HCT116 (cell line): ENCODE measurements at regions not wholly inside any gene's neighbourhood (a gene's known extent, or its start where the extent isn't known, plus 50 kb on each side); places are given as distances from the start of the nearest gene placed in this dataset.

Experiments
- ATAC-seq: fragments of 200-7000 bp; cut with Tn5 transposase; 2 replicates; pipeline ENCODE4 v1.9.1; 2020; ENCODE audit warnings: mild to moderate bottlenecking, moderate library complexity
- BruUV-seq: library from RNA; stranded (reverse); fragments of 400-500 nt; replicated peaks from 2 replicates; lab custom pipeline; 2021; lab: Mats Ljungman, UMichigan
- CTCF ChIA-PET: fragments of 300-600 bp; sonication (Branson Sonifier 250); formaldehyde crosslinking; loops from one replicate; lab custom pipeline; 2021; ENCODE audit warnings: antibody characterized with exemption; lab: Charles Lee
- POLR2A ChIA-PET: fragments of 300-600, 350-600 bp; sonication (Branson Sonifier 250); formaldehyde crosslinking; loops from one replicate; lab custom pipeline; 2021; ENCODE audit warnings: antibody characterized with exemption; lab: Charles Lee
- RAD21 ChIA-PET, 2 experiments: fragments of 300-600 bp; sonication (Branson Sonifier 250); formaldehyde crosslinking; loops; one replicate each; lab custom pipeline; 2023; ENCODE audit warnings: low total read pairs in 2 of 2; ENCODE audit not compliant: uncharacterized antibody in 2 of 2, unreplicated experiment in 2 of 2, low non-redundant PET in 1 of 2; lab: Charles Lee
- DNase-seq: peaks from one replicate; pipeline ENCODE4 v3.0.0-alpha.2; 2010; ENCODE audit warnings: low read depth, low spot score
- H2AFZ ChIP-seq: fragments of 200-600 bp; shearing (Covaris generic), sonication (generic); 2 replicates; pipeline ENCODE4 v1.6.1; 2017; ENCODE audit warnings: low read depth, mixed run types, mixed read lengths, antibody characterized with exemption, low read length; ENCODE audit not compliant: poor library complexity, severe bottlenecking
- H3K27ac ChIP-seq: 2 replicates; pipeline ENCODE4 v1.5.1; 2012; ENCODE audit warnings: low read depth, low read length
- H3K27me3 ChIP-seq: fragments of 200-600 bp; sonication (generic); 2 replicates; pipeline ENCODE4 v1.6.1; 2016; ENCODE audit warnings: mixed run types, low read length, mixed read lengths; ENCODE audit not compliant: insufficient read depth
- H3K36me3 ChIP-seq, 2 experiments: fragments of 200-500 bp in 1 of 2; fragments of 200-600 bp in 1 of 2; sonication (Bioruptor generic) in 1 of 2; sonication (generic) in 1 of 2; 2 replicates each; pipeline versions ENCODE4 v1.5.1 to v1.6.1; 2014 to 2016; ENCODE audit warnings: low read length in 2 of 2, inconsistent platforms in 1 of 2, mixed read lengths in 1 of 2, mixed run types in 1 of 2; ENCODE audit not compliant: insufficient read depth in 2 of 2, control insufficient read depth in 1 of 2
- H3K4me1 ChIP-seq, 2 experiments: fragments of 200-600 bp in 1 of 2; sonication (generic) in 1 of 2; 2 replicates each; pipeline versions ENCODE4 v1.5.1 to v1.6.1; 2012 to 2017; ENCODE audit warnings: low read length in 2 of 2, inconsistent platforms in 1 of 2, mild to moderate bottlenecking in 1 of 2, mixed read lengths in 1 of 2, mixed run types in 1 of 2, moderate library complexity in 1 of 2; ENCODE audit not compliant: insufficient read depth in 2 of 2, control insufficient read depth in 1 of 2
- H3K4me2 ChIP-seq: fragments of 200-600 bp; sonication (generic); 2 replicates; pipeline ENCODE4 v1.6.1; 2017; ENCODE audit warnings: mixed run types, low read length, mixed read lengths
- H3K4me3 ChIP-seq, 2 experiments: fragments of 200-600 bp in 1 of 2; sonication (generic) in 1 of 2; replicated peaks in 1 of 2; 2 replicates each; pipeline ENCODE4 v1.5.1; 2011 to 2016; ENCODE audit warnings: low read length in 2 of 2, control low read depth in 1 of 2, low read depth in 1 of 2, mild to moderate bottlenecking in 1 of 2, mixed read lengths in 1 of 2, mixed run types in 1 of 2
- H3K79me2 ChIP-seq: fragments of 200-600 bp; sonication (generic); 2 replicates; pipeline ENCODE4 v1.6.1; 2017; ENCODE audit warnings: mild to moderate bottlenecking, mixed run types, low read length, moderate library complexity, mixed read lengths; ENCODE audit not compliant: insufficient read depth
- H3K9ac ChIP-seq: fragments of 200-600 bp; sonication (generic); 2 replicates; pipeline ENCODE4 v1.6.1; 2016; ENCODE audit warnings: low read length, mixed read lengths
- H3K9me2 ChIP-seq: fragments of 200-600 bp; sonication (generic), shearing (Covaris generic); 2 replicates; pipeline ENCODE4 v1.6.1; 2017; ENCODE audit warnings: mixed run types, mild to moderate bottlenecking, moderate library complexity; ENCODE audit not compliant: insufficient read depth
- H3K9me3 ChIP-seq, 2 experiments: fragments of 200-500 bp in 1 of 2; fragments of 200-600 bp in 1 of 2; sonication (Bioruptor generic) in 1 of 2; sonication (generic) in 1 of 2; 2 replicates each; pipeline ENCODE4 v1.6.1; 2014 to 2017; ENCODE audit warnings: low read length in 2 of 2, mixed read lengths in 2 of 2, inconsistent platforms in 1 of 2, low read depth in 1 of 2, mild to moderate bottlenecking in 1 of 2, mixed run types in 1 of 2, moderate library complexity in 1 of 2; ENCODE audit not compliant: control insufficient read depth in 1 of 2, insufficient read depth in 1 of 2
- H4K20me1 ChIP-seq: fragments of 200-600 bp; sonication (generic), shearing (Covaris generic); 2 replicates; pipeline ENCODE4 v1.6.1; 2017; ENCODE audit warnings: mixed run types, mild to moderate bottlenecking, moderate library complexity; ENCODE audit not compliant: insufficient read depth
- CBX3 ChIP-seq: IDR thresholded peaks from 2 replicates; pipeline ENCODE4 v1.6.1; 2012; ENCODE audit warnings: low read depth
- CEBPB ChIP-seq: IDR thresholded peaks from 2 replicates; pipeline ENCODE4 v1.6.1; 2012; ENCODE audit warnings: low read depth
- EGR1 ChIP-seq: IDR thresholded peaks from 2 replicates; pipeline ENCODE4 v1.6.1; 2012; ENCODE audit warnings: low read depth
- ELF1 ChIP-seq: IDR thresholded peaks from 2 replicates; pipeline ENCODE4 v1.6.1; 2012; ENCODE audit warnings: low read depth, borderline replicate concordance
- EZH2 ChIP-seq: fragments of 200-600 bp; sonication (generic); IDR thresholded peaks from 2 replicates; pipeline ENCODE4 v1.6.1; 2017; ENCODE audit warnings: antibody characterized with exemption, mixed run types
- JUND ChIP-seq: IDR thresholded peaks from 2 replicates; pipeline ENCODE4 v1.6.1; 2012
- POLR2AphosphoS5 ChIP-seq: IDR thresholded peaks from 2 replicates; pipeline ENCODE4 v1.6.1; 2011; ENCODE audit warnings: mild to moderate bottlenecking, low read depth, low read length, moderate library complexity
- SIN3A ChIP-seq: IDR thresholded peaks from 2 replicates; pipeline ENCODE4 v1.6.1; 2012; ENCODE audit warnings: low read depth
- SP1 ChIP-seq: IDR thresholded peaks from 2 replicates; pipeline ENCODE4 v1.6.1; 2012; ENCODE audit warnings: low read depth
- SRF ChIP-seq: IDR thresholded peaks from 2 replicates; pipeline ENCODE4 v1.6.1; 2012; ENCODE audit warnings: low read depth
- TCF7L2 ChIP-seq: IDR thresholded peaks from 2 replicates; pipeline ENCODE4 v1.7.0; 2011; ENCODE audit warnings: borderline replicate concordance, inconsistent platforms; ENCODE audit not compliant: insufficient read depth, insufficient read length; ENCODE audit errors: extremely low read depth
- YY1 ChIP-seq: IDR thresholded peaks from 2 replicates; pipeline ENCODE4 v1.6.1; 2011; ENCODE audit warnings: low read length, low read depth, moderate library complexity, mild to moderate bottlenecking; ENCODE audit not compliant: insufficient replicate concordance; ENCODE audit errors: extremely low read depth
- ZNF274 ChIP-seq: fragments of 200-500 bp; sonication (Bioruptor generic); IDR thresholded peaks from 2 replicates; pipeline ENCODE4 v1.6.1; 2014; ENCODE audit warnings: mild to moderate bottlenecking, low read depth, low read length, inconsistent platforms
- intact Hi-C: fragments of 100-400 bp; cut with micrococcal nuclease; formaldehyde crosslinking; loops from 2 replicates; pipeline ENCODE4 v1.10.0; 2022
- TF ChIP-seq, protein P1 (sequence below): IDR thresholded peaks from 2 replicates; pipeline ENCODE4 v1.6.1; 2012
- TF ChIP-seq, protein P2 (sequence below): IDR thresholded peaks from 2 replicates; pipeline ENCODE4 v1.6.1; 2011; ENCODE audit warnings: mild to moderate bottlenecking, low read length, moderate library complexity; ENCODE audit not compliant: insufficient replicate concordance; ENCODE audit errors: extremely low read depth

DNA sequence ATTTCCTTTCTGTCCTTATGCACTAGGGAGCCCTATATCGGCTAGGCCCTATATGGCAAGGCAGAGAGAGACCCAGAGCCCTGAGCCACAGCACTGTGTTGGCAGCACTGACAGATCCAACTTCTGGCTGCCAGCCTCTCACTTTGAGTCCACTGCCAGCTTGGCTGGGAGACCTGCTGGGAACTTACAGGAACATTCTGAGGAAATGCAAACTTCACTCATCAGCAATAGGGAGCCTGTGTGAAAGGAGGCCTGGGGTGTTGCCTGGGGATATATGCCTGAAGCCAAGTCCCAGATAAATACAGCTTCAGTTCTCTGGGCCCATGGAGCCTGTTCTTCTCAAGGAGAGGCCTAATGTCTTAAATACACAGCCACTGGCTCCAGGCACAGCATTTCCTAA is 78.0 kb downstream of the ADRB2 start:
- POLR2A ChIA-PET: no interaction called here
- no peak overlapping the region for H3K4me3 ChIP-seq
- no peak for TF ChIP-seq EGR1
- TF ChIP-seq CBX3: no peak
- TF ChIP-seq POLR2AphosphoS5: no peak
- TF ChIP-seq TCF7L2: no peak
- no peak for TF ChIP-seq SRF
- no peak for TF ChIP-seq JUND
- TF ChIP-seq CEBPB: no peak
- TF ChIP-seq, protein P1, sequence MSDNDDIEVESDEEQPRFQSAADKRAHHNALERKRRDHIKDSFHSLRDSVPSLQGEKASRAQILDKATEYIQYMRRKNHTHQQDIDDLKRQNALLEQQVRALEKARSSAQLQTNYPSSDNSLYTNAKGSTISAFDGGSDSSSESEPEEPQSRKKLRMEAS: no peak
- TF ChIP-seq SP1: no peak
- TF ChIP-seq EZH2: no peak
- TF ChIP-seq SIN3A: no peak
- TF ChIP-seq YY1: no peak
- TF ChIP-seq ELF1: no peak
- TF ChIP-seq, protein P2, sequence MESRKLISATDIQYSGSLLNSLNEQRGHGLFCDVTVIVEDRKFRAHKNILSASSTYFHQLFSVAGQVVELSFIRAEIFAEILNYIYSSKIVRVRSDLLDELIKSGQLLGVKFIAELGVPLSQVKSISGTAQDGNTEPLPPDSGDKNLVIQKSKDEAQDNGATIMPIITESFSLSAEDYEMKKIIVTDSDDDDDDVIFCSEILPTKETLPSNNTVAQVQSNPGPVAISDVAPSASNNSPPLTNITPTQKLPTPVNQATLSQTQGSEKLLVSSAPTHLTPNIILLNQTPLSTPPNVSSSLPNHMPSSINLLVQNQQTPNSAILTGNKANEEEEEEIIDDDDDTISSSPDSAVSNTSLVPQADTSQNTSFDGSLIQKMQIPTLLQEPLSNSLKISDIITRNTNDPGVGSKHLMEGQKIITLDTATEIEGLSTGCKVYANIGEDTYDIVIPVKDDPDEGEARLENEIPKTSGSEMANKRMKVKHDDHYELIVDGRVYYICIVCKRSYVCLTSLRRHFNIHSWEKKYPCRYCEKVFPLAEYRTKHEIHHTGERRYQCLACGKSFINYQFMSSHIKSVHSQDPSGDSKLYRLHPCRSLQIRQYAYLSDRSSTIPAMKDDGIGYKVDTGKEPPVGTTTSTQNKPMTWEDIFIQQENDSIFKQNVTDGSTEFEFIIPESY: no peak
- no peak for TF ChIP-seq ZNF274
- TF ChIP-seq, all 23 proteins: peak for 0
- H3K9ac ChIP-seq: no peak overlapping the region
- H3K27ac ChIP-seq: no peak overlapping the region
- no peaks in the 10 kb centered on the region for H3K9me2 ChIP-seq
- ChIA-PET RAD21 (no interaction called here), CTCF (no interaction called here)
- DNase-seq (no peak), ATAC-seq (no peak)
- no peak overlapping the region for H2AFZ ChIP-seq
- H3K79me2 ChIP-seq: no peaks in the 10 kb centered on the region
- H4K20me1 ChIP-seq: no peaks in the 10 kb centered on the region
- intact Hi-C loops: no loop called here
- H3K36me3 ChIP-seq: no peaks in the 10 kb centered on the region
- H3K4me1 ChIP-seq: peaks cover 0 to 3% of the 10 kb centered on the region in 2 experiments; a peak in 1 of 4 replicates
- no peaks in the 10 kb centered on the region for H3K9me3 ChIP-seq
- no TSS peak for BruUV-seq
- no peaks in the 10 kb centered on the region for H3K27me3 ChIP-seq
- no peak overlapping the region for H3K4me2 ChIP-seq
